Upper lobe of left lung (tissue), 6 donors: ENCODE measurements at regions not wholly inside any gene's neighbourhood (a gene's known extent, or its start where the extent isn't known, plus 50 kb on each side); places are given as distances from the start of the nearest gene placed in this dataset.
A peak's percentile ranks its signal among the peaks of the same experiment; 100 is the strongest.

Experiments used
- ATAC-seq, 2 donors: fragments of 200-7000 bp; cut with Tn5 transposase; one replicate each; pipeline ENCODE4 v1.9.1; 2022; ENCODE audit warnings: mild to moderate bottlenecking in 2 of 2, moderate library complexity in 2 of 2; ENCODE audit not compliant: low FRiP score in 2 of 2
- DNase-seq, 2 donors: peaks; one replicate each; pipeline ENCODE4 v3.0.0-alpha.2; 2019 to 2020
- H3K27ac ChIP-seq, 4 donors: fragments of 200-600 bp; sonication (generic); one replicate each; pipeline ENCODE4 v1.5.1; 2016 to 2019
- H3K27me3 ChIP-seq, 4 donors: fragments of 200-600 bp; sonication (generic); one replicate each; pipeline ENCODE4 v1.5.1; 2017 to 2019
- H3K36me3 ChIP-seq, 4 donors: fragments of 200-600 bp; sonication (generic); one replicate each; pipeline ENCODE4 v1.5.1; 2016 to 2019
- H3K4me1 ChIP-seq, 4 donors: fragments of 200-600 bp; sonication (generic); one replicate each; pipeline ENCODE4 v1.5.1; 2018 to 2019
- H3K4me3 ChIP-seq, 4 donors: fragments of 200-600 bp; sonication (generic); one replicate each; pipeline ENCODE4 v1.5.1; 2017 to 2019; ENCODE audit warnings: mild to moderate bottlenecking in 2 of 4, moderate library complexity in 1 of 4
- H3K9me3 ChIP-seq, 4 donors: fragments of 200-600 bp; sonication (generic); one replicate each; pipeline ENCODE4 v1.5.1; 2018 to 2019
- EP300 ChIP-seq, 4 donors: sonication (generic); formaldehyde crosslinking; IDR thresholded peaks; one replicate each; pipeline ENCODE4 v1.5.1; 2017; ENCODE audit warnings: antibody characterized with exemption in 4 of 4, control low read depth in 2 of 4
- POLR2A ChIP-seq, 4 donors: fragments of 450-650 bp; IDR thresholded peaks; one replicate each; pipeline ENCODE4 v1.5.1; 2016 to 2017; ENCODE audit warnings: antibody characterized with exemption in 4 of 4, mild to moderate bottlenecking in 2 of 4
- POLR2AphosphoS5 ChIP-seq, 2 donors: sonication (generic); formaldehyde crosslinking; IDR thresholded peaks; one replicate each; pipeline ENCODE4 v1.5.1; 2017; ENCODE audit warnings: antibody characterized with exemption in 2 of 2
- WGBS, 2 donors: methylation state at CpG; one replicate each; pipeline ENCODE4 v1.1.5; 2017 to 2018; 5-methylcytosine and 5-hydroxymethylcytosine counted together
- TF ChIP-seq, protein P1 (sequence below), 6 experiments: fragments of 450-650 bp in 4 of 6; fragments of 200-600 bp in 2 of 6; sonication (generic) in 2 of 6; IDR thresholded peaks; one replicate each; pipeline ENCODE4 v1.5.1; 2016 to 2019; ENCODE audit warnings: antibody characterized with exemption in 6 of 6
- donor health status: DM: no; HTN: no; CAD: no; lungs with moderate emphysema.
- donor health status: DM: no; HTN: yes; CAD: no; lungs with severe emphysema.

DNA sequence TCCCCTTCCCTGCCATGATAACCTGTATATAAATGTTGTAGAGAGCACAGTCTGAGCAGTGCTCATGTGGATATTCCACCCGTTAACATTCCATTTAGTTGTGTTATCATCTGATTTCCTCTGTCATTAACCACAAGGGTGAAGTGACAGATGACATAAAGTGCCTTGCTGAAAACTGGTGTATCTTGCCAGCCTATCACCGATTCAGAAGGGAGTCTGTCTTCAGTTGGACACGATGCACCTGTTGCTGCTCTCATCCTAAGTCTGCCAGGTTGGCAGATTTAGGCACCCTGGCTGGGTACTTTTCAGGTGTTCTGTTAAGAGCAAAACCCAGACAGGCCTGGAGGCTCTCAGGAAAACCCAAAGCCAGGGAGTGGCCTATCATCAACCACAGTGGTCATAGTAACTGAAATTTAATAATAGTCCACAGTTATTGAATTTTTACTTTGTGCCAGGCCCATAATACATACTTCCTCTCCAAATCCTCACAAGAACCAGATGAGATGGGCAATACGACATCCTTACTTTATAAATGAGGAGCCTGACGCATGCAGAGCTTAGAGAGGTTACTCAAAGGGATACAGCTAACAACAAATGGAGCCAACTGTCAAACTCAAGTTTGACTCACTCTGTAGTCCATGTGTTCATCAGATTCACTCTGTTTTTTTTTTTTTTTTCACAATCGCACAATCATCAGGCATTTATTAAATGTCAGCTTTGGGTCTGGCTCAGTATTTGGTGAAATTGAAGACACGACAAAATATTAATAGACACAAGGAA is 100.7 kb upstream of the SPRY4 start:
- H3K27me3 ChIP-seq = no peaks in the 10 kb centered on the region
- no peak for ATAC-seq
- DNase-seq = no peak
- peaks cover 4 to 21% (median 10%) of the 10 kb centered on the region in 4 donors for H3K4me1 ChIP-seq
- H3K27ac ChIP-seq = peak overlapping the region in 3 of 4 donors; percentile 26 to 59 (median 54)
- 84 to 85% methylated on average over 7 of the region's 7 CpGs for WGBS, 2 donors
- no peaks in the 10 kb centered on the region for H3K9me3 ChIP-seq
- no peaks in the 10 kb centered on the region for H3K36me3 ChIP-seq
- no peak for TF ChIP-seq POLR2AphosphoS5 (IDR thresholded peaks at IDR 0.05)
- no peak for TF ChIP-seq EP300 (IDR thresholded peaks at IDR 0.05)
- TF ChIP-seq, protein P1, sequence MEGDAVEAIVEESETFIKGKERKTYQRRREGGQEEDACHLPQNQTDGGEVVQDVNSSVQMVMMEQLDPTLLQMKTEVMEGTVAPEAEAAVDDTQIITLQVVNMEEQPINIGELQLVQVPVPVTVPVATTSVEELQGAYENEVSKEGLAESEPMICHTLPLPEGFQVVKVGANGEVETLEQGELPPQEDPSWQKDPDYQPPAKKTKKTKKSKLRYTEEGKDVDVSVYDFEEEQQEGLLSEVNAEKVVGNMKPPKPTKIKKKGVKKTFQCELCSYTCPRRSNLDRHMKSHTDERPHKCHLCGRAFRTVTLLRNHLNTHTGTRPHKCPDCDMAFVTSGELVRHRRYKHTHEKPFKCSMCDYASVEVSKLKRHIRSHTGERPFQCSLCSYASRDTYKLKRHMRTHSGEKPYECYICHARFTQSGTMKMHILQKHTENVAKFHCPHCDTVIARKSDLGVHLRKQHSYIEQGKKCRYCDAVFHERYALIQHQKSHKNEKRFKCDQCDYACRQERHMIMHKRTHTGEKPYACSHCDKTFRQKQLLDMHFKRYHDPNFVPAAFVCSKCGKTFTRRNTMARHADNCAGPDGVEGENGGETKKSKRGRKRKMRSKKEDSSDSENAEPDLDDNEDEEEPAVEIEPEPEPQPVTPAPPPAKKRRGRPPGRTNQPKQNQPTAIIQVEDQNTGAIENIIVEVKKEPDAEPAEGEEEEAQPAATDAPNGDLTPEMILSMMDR (IDR thresholded peaks at IDR 0.05) = no peak
- no peak for TF ChIP-seq POLR2A (IDR thresholded peaks at IDR 0.05)
- no peak overlapping the region for H3K4me3 ChIP-seq

DNA sequence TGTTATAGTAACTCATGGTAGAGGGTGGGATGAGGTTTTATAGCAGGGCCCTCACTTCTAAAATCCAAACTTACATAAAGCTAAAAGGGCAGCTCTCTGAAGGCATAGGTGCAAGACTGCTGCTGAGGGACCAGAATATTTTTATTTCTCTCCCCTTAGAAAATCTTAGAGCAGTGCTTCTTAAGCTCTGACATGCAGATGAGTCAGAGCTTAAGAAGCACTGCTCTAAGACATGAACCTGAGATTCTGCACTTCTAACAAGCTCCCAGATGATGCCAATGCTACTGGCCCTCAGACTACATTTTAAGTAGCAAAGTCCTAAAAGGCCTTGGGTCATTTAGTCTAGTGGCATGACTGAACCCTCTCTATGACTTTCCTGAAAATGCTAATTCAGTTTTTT is 97.6 kb upstream of the SPRY4 start:
- no peaks in the 10 kb centered on the region for H3K9me3 ChIP-seq
- H3K36me3 ChIP-seq = no peaks in the 10 kb centered on the region
- H3K4me3 ChIP-seq = no peak overlapping the region
- DNase-seq (no peak), ATAC-seq (no peak)
- H3K4me1 ChIP-seq = peaks cover 4 to 21% (median 13%) of the 10 kb centered on the region in 4 donors
- TF ChIP-seq POLR2AphosphoS5 (IDR thresholded peaks at IDR 0.05) = no peak
- no peak for TF ChIP-seq EP300 (IDR thresholded peaks at IDR 0.05)
- TF ChIP-seq POLR2A (IDR thresholded peaks at IDR 0.05) = no peak
- TF ChIP-seq, protein P1 (IDR thresholded peaks at IDR 0.05) = no peak
- no peaks in the 10 kb centered on the region for H3K27me3 ChIP-seq
- no peak overlapping the region for H3K27ac ChIP-seq

DNA sequence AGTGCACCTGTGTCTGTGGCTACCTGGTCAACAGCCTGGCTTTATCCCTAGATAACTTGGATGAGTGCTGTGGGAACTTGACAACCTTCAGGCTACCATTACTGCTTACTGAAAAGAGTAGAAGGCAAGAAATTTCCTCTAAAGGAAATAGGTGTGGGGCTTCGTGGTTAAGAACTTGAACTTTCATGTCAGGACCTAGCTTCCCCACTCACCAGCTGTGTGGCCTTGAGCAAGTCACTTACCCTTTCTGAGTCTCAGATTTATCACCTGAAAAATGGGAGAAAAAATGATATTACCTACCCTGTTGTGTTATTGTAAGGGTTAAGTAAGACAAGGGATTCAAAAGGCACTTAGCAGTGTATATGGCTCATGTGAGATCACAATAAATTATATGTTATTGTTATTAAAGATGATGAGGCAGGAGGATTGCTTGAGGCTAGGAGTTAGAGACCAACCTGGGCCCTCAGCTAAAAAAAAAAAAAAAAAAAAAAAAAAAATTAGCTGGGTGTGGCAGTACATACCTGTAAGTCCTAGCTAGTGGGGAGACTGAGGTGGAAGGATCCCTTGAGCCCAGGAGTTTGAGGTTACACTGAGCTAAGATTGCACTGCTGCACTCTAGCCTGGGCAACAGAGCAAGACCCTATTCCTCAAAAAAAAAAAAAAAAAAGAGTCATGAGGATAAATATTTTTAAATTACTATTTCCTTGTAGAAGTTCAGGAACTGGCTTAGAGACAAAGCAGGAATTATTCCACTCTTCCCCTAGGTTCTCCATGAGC is 97.0 kb upstream of the SPRY4 start:
- 47 to 60% methylated on average over 1 of the region's 1 CpG for WGBS, 2 donors
- H3K4me1 ChIP-seq = peaks cover 4 to 21% (median 9%) of the 10 kb centered on the region in 4 donors
- no peak overlapping the region for H3K27ac ChIP-seq
- no peaks in the 10 kb centered on the region for H3K36me3 ChIP-seq
- ATAC-seq = no peak
- no peaks in the 10 kb centered on the region for H3K9me3 ChIP-seq
- no peak for DNase-seq
- no peaks in the 10 kb centered on the region for H3K27me3 ChIP-seq
- H3K4me3 ChIP-seq = no peak overlapping the region
- TF ChIP-seq POLR2AphosphoS5 (IDR thresholded peaks at IDR 0.05) (no peak), POLR2A (IDR thresholded peaks at IDR 0.05) (no peak), EP300 (IDR thresholded peaks at IDR 0.05) (no peak)
- TF ChIP-seq, protein P1 (IDR thresholded peaks at IDR 0.05) = no peak

DNA sequence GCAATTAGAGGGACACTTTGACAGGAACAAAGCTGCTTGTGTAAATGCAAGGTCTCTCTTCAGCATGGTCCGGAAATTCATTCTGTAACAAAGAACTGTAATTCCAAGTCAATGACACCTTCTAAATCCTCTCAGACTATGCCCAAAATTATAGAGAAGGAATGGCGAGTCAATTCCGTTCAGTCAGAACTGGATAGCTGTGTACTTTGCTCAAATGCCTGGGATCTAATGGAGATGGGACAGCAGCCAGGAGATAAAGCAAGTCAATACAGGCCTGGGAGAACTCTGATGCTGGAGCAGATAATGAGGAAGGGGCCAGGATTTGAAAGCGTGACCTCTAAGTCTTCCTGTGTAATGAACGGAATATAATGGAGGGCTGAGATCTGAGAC is 96.4 kb upstream of the SPRY4 start:
- no peak for DNase-seq
- Histone ChIP-seq H3K4me1 (peaks cover under 1 to 15% (median 4%) of the 10 kb centered on the region in 4 donors), H3K4me3 (no peak overlapping the region), H3K27ac (no peak overlapping the region), H3K36me3 (no peaks in the 10 kb centered on the region), H3K27me3 (no peaks in the 10 kb centered on the region), H3K9me3 (no peaks in the 10 kb centered on the region)
- no peak for TF ChIP-seq POLR2AphosphoS5 (IDR thresholded peaks at IDR 0.05)
- ATAC-seq = no peak
- 53 to 65% methylated on average over 5 of the region's 5 CpGs for WGBS, 2 donors

DNA sequence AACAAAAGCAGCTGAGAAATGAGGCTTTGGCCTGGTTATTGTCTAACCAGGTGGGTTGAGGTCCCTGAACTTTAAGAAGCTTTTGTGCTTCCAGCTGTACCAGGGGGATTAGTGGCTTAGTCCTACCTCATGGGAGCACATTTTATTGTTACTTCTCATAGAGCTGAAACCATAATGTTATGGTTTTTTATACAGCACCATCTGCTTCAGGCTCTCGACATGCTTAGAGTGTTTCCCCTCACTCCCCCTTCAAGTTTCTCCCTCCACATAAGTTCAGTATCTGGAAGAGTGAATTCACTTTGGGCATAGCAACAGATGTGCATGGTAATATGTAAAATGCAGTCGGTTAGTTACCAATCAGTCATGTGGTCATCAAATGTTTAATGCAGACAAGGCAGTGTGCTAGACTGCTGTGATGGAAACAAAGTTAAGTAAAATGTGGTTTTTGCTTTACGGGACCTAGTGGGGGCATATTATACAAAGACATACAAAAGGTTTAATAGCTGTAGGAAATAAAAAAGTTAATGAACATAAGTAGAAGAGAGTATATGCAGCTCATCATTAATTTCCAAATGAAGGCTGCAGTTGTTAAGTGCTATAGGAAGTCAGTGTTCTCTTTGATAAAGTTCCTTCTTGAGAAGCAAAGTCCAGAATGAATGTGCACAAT is 95.9 kb upstream of the SPRY4 start:
- Histone ChIP-seq H3K4me3 (no peak overlapping the region), H3K27me3 (no peaks in the 10 kb centered on the region), H3K27ac (no peak overlapping the region), H3K36me3 (no peaks in the 10 kb centered on the region), H3K9me3 (no peaks in the 10 kb centered on the region), H3K4me1 (peaks cover 0 to 10% (median 3%) of the 10 kb centered on the region in 4 donors)
- no peak for DNase-seq
- no peak for ATAC-seq
- TF ChIP-seq POLR2A (IDR thresholded peaks at IDR 0.05) = no peak
- TF ChIP-seq POLR2AphosphoS5 (IDR thresholded peaks at IDR 0.05) = no peak
- no peak for TF ChIP-seq EP300 (IDR thresholded peaks at IDR 0.05)
- TF ChIP-seq, protein P1 (IDR thresholded peaks at IDR 0.05) = no peak
- 66 to 70% methylated on average over 3 of the region's 3 CpGs for WGBS, 2 donors
